H9 (cell line): ENCODE measurements at regions not wholly inside any gene's neighbourhood (a gene's known extent, or its start where the extent isn't known, plus 50 kb on each side); places are given as distances from the start of the nearest gene placed in this dataset.

Experiments
- DNase-seq: peaks from one replicate; pipeline ENCODE4 v3.0.0-alpha.2; 2017
- H2AFZ ChIP-seq: one replicate; pipeline ENCODE4 v1.6.1; 2013; ENCODE audit warnings: mild to moderate bottlenecking, low read length, control low read depth, moderate library complexity
- H2AK5ac ChIP-seq: 2 replicates; pipeline ENCODE4 v1.6.1; 2013; ENCODE audit warnings: low read length, control low read depth, mixed read lengths; ENCODE audit not compliant: insufficient read length
- H2BK120ac ChIP-seq: one replicate; pipeline ENCODE4 v1.6.1; 2013; ENCODE audit warnings: low read depth, mild to moderate bottlenecking, low read length, control low read depth, inconsistent platforms; ENCODE audit not compliant: poor library complexity, severe bottlenecking
- H2BK12ac ChIP-seq: 2 replicates; pipeline ENCODE4 v1.6.1; 2013; ENCODE audit warnings: low read length, control low read depth, mixed read lengths, low read depth; ENCODE audit not compliant: insufficient read length
- H2BK15ac ChIP-seq: 2 replicates; pipeline ENCODE4 v1.6.1; 2013; ENCODE audit warnings: low read depth, low read length, control low read depth
- H2BK20ac ChIP-seq: one replicate; pipeline ENCODE4 v1.6.1; 2013; ENCODE audit warnings: low read depth, mild to moderate bottlenecking, low read length, control low read depth, inconsistent platforms; ENCODE audit not compliant: poor library complexity, severe bottlenecking
- H2BK5ac ChIP-seq: 2 replicates; pipeline ENCODE4 v1.6.1; 2013; ENCODE audit warnings: low read length, control low read depth, mixed read lengths; ENCODE audit not compliant: insufficient read length
- H3K14ac ChIP-seq: 2 replicates; pipeline ENCODE4 v1.6.1; 2013; ENCODE audit warnings: low read length, control low read depth; ENCODE audit not compliant: insufficient read depth
- H3K18ac ChIP-seq: 2 replicates; pipeline ENCODE4 v1.6.1; 2013; ENCODE audit warnings: low read depth, mild to moderate bottlenecking, mixed read lengths, low read length, control low read depth; ENCODE audit not compliant: insufficient read length
- H3K23ac ChIP-seq: 2 replicates; pipeline ENCODE4 v1.6.1; 2013; ENCODE audit warnings: low read length, control low read depth, mixed read lengths, low read depth; ENCODE audit not compliant: insufficient read length
- H3K23me2 ChIP-seq: 2 replicates; pipeline ENCODE4 v1.6.1; 2013; ENCODE audit warnings: low read depth, mild to moderate bottlenecking, mixed read lengths, low read length, control low read depth; ENCODE audit not compliant: insufficient read length, poor library complexity, severe bottlenecking
- H3K27ac ChIP-seq: 2 replicates; pipeline ENCODE4 v1.5.1; 2013; ENCODE audit warnings: low read length, control low read depth, mixed read lengths, low read depth; ENCODE audit not compliant: insufficient read length
- H3K27me3 ChIP-seq: 2 replicates; pipeline ENCODE4 v1.6.1; 2013; ENCODE audit warnings: low read length, control low read depth, inconsistent platforms; ENCODE audit not compliant: insufficient read depth
- H3K4ac ChIP-seq: 2 replicates; pipeline ENCODE4 v1.6.1; 2013; ENCODE audit warnings: low read depth, mild to moderate bottlenecking, control low read depth, inconsistent platforms, low read length, moderate library complexity
- H3K4me1 ChIP-seq: 2 replicates; pipeline ENCODE4 v1.6.1; 2013; ENCODE audit warnings: low read length, control low read depth, inconsistent platforms; ENCODE audit not compliant: insufficient read depth
- H3K4me2 ChIP-seq: 2 replicates; pipeline ENCODE4 v1.6.1; 2013; ENCODE audit warnings: low read length, control low read depth, mixed read lengths; ENCODE audit not compliant: insufficient read length, insufficient read depth
- H3K56ac ChIP-seq: 2 replicates; pipeline ENCODE4 v1.6.1; 2013; ENCODE audit warnings: low read depth, mild to moderate bottlenecking, mixed read lengths, low read length, control low read depth; ENCODE audit not compliant: insufficient read length
- H3K79me1 ChIP-seq: 2 replicates; pipeline ENCODE4 v1.6.1; 2013; ENCODE audit warnings: low read depth, mild to moderate bottlenecking, moderate library complexity, low read length, control low read depth, inconsistent platforms; ENCODE audit not compliant: insufficient read depth, poor library complexity, severe bottlenecking
- H3K79me2 ChIP-seq: 2 replicates; pipeline ENCODE4 v1.6.1; 2013; ENCODE audit warnings: low read length, control low read depth, inconsistent platforms; ENCODE audit not compliant: insufficient read depth
- H3K9ac ChIP-seq: 2 replicates; pipeline ENCODE4 v1.6.1; 2013; ENCODE audit warnings: low read length, control low read depth, mixed read lengths; ENCODE audit not compliant: insufficient read length; ENCODE audit errors: extremely low read depth
- H3K9me3 ChIP-seq: one replicate; pipeline ENCODE4 v1.6.1; 2013; ENCODE audit warnings: low read depth, low read length, inconsistent platforms; ENCODE audit not compliant: control insufficient read depth
- H3T11ph ChIP-seq: one replicate; pipeline ENCODE4 v1.6.1; 2013; ENCODE audit warnings: mild to moderate bottlenecking, low read length, control low read depth, inconsistent platforms
- H4K20me1 ChIP-seq: one replicate; pipeline ENCODE4 v1.6.1; 2013; ENCODE audit not compliant: control insufficient read depth, insufficient read length, insufficient read depth
- H4K5ac ChIP-seq: 2 replicates; pipeline ENCODE4 v1.6.1; 2013; ENCODE audit warnings: low read depth, mild to moderate bottlenecking, mixed read lengths, low read length, control low read depth; ENCODE audit not compliant: insufficient read length
- H4K8ac ChIP-seq: replicated peaks from 2 replicates; pipeline ENCODE4 v1.6.1; 2013; ENCODE audit warnings: low read length, control low read depth, mixed read lengths, low read depth; ENCODE audit not compliant: insufficient read length
- H4K91ac ChIP-seq: 2 replicates; pipeline ENCODE4 v1.6.1; 2013; ENCODE audit warnings: low read depth, mild to moderate bottlenecking, moderate library complexity, mixed read lengths, low read length, control low read depth; ENCODE audit not compliant: insufficient read length
- H3K27ac Mint-ChIP-seq, 3 experiments: 2 replicates in 2 of 3; 3 replicates in 1 of 3; pipeline ENCODE4 v1.8.0; 2020 to 2021; ENCODE audit warnings: mixed read lengths in 3 of 3, mild to moderate bottlenecking in 1 of 3, moderate library complexity in 1 of 3
- H3K27me3 Mint-ChIP-seq: 2 replicates; pipeline ENCODE4 v1.8.0; 2021; ENCODE audit warnings: low read depth, mild to moderate bottlenecking, moderate library complexity, mixed read lengths
- H3K36me3 Mint-ChIP-seq, 3 experiments: 2 replicates in 2 of 3; 3 replicates in 1 of 3; pipeline ENCODE4 v1.8.0; 2020 to 2021; ENCODE audit warnings: low read depth in 3 of 3, mixed read lengths in 3 of 3; ENCODE audit not compliant: insufficient read depth in 1 of 3
- H3K4me1 Mint-ChIP-seq, 2 experiments: 2 replicates each; pipeline ENCODE4 v1.8.0; 2020; ENCODE audit warnings: mixed read lengths in 2 of 2
- H3K4me3 Mint-ChIP-seq, 2 experiments: 2 replicates in 1 of 2; 3 replicates in 1 of 2; pipeline ENCODE4 v1.8.0; 2020 to 2021; ENCODE audit warnings: mild to moderate bottlenecking in 2 of 2, mixed read lengths in 2 of 2, moderate library complexity in 1 of 2
- H3K9me3 Mint-ChIP-seq, 2 experiments: 2 replicates in 1 of 2; 3 replicates in 1 of 2; pipeline ENCODE4 v1.8.0; 2020; ENCODE audit warnings: mild to moderate bottlenecking in 2 of 2, mixed read lengths in 2 of 2, moderate library complexity in 1 of 2
- WGBS: extraction: QIAGEN DNeasy Blood & Tissue Kit; methylation state at CpG from one replicate; pipeline ENCODE4 v1.1.7; 2013; ENCODE audit warnings: missing lambda C conversion rate, low lambda C conversion rate, mixed read lengths; ENCODE audit not compliant: insufficient read length; ENCODE audit errors: extremely low coverage; 5-methylcytosine and 5-hydroxymethylcytosine counted together
- TF ChIP-seq, protein P1 (sequence below): fragments of 200-600 bp; sonication (generic); conservative IDR thresholded peaks from 3 replicates; pipeline ENCODE4 v1.8.0; 2021; ENCODE audit warnings: antibody characterized with exemption, mild to moderate bottlenecking

DNA sequence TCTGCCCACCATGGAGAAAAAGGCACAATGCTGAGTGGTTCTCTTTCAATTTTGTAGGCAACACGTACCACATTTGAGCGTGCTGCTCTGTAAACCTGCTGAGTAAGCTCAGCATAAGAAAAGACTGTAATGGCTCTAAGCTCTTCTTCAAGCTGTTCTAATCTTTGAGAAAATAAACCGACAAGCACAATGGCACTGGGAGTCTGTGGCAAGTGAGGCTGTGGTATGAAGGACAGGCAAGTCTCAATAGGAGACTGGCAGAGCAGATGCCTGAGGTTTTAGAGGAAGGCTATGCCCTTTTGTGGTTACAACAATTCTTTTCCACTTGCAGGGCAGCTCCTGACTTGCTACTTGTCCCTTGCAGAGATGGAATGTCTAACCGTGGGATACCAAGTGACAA lies 136.7 kb upstream of the EXOC2 start:
- Histone ChIP-seq H2BK12ac (no peak overlapping the region), H2BK15ac (no peak overlapping the region), H3K27ac (no peak overlapping the region), H3K79me1 (no peaks in the 10 kb centered on the region), H3K4ac (no peak overlapping the region), H2BK120ac (no peak overlapping the region), H4K5ac (no peak overlapping the region), H3K27me3 (no peaks in the 10 kb centered on the region), H4K8ac (no peak overlapping the region), H3K18ac (no peak overlapping the region), H2AFZ (no peak overlapping the region), H3K9me3 (peaks cover 6% of the 10 kb centered on the region), H4K20me1 (no peaks in the 10 kb centered on the region), H4K91ac (no peak overlapping the region), H3K9ac (no peak overlapping the region), H3K23ac (no peak overlapping the region), H2BK5ac (no peak overlapping the region), H3K56ac (no peak overlapping the region), H3K4me2 (no peak overlapping the region), H3K79me2 (no peaks in the 10 kb centered on the region), H3T11ph (no peak overlapping the region), H3K23me2 (no peaks in the 10 kb centered on the region), H2AK5ac (no peak overlapping the region), H2BK20ac (no peak overlapping the region), H3K14ac (no peak overlapping the region), H3K4me1 (peaks cover 6% of the 10 kb centered on the region; the same call in 1 of the 2 replicates)
- peak; percentile 48 for DNase-seq
- no CpG with 5 or more reads among the region's 4 CpGs for WGBS
- Mint-ChIP-seq H3K27me3 (peaks cover 23% of the 10 kb centered on the region), H3K9me3 (peaks cover 48 to 52% of the 10 kb centered on the region in 2 experiments), H3K4me1 (peaks cover 20 to 28% of the 10 kb centered on the region in 2 experiments), H3K36me3 (peaks cover 14 to 50% (median 29%) of the 10 kb centered on the region in 3 experiments), H3K4me3 (peak overlapping the region in 1 of 2 experiments; percentile 15; a peak in 1 of 5 replicates), H3K27ac (peak overlapping the region; percentile 17 to 84 (median 66); a peak in 5 of 7 replicates)
- TF ChIP-seq, protein P1, sequence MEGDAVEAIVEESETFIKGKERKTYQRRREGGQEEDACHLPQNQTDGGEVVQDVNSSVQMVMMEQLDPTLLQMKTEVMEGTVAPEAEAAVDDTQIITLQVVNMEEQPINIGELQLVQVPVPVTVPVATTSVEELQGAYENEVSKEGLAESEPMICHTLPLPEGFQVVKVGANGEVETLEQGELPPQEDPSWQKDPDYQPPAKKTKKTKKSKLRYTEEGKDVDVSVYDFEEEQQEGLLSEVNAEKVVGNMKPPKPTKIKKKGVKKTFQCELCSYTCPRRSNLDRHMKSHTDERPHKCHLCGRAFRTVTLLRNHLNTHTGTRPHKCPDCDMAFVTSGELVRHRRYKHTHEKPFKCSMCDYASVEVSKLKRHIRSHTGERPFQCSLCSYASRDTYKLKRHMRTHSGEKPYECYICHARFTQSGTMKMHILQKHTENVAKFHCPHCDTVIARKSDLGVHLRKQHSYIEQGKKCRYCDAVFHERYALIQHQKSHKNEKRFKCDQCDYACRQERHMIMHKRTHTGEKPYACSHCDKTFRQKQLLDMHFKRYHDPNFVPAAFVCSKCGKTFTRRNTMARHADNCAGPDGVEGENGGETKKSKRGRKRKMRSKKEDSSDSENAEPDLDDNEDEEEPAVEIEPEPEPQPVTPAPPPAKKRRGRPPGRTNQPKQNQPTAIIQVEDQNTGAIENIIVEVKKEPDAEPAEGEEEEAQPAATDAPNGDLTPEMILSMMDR, result no peak
